Activated T-helper 2 cell treated with anti-CD3 and anti-CD28 coated beads, Interferon-gamma antibody, Interleukin-2, Interleukin-4, amounts not matched to agents 10 μg/mL and 5 μg/mL and 100 μg/mL, durations not matched to agents 14 hours and 24 hours and 36 hours (primary cell): ENCODE measurements at regions not wholly inside any gene's neighbourhood (a gene's known extent, or its start where the extent isn't known, plus 50 kb on each side); places are given as distances from the start of the nearest gene placed in this dataset.

Experiments
- DNase-seq: peaks from one replicate; pipeline ENCODE4 v3.0.0; 2021; ENCODE audit warnings: low spot score
- H3K27ac Mint-ChIP-seq: one replicate; pipeline ENCODE4 v1.8.0; 2021; ENCODE audit warnings: mixed read lengths
- H3K27me3 Mint-ChIP-seq: one replicate; pipeline ENCODE4 v1.8.0; 2021; ENCODE audit warnings: low read depth, mixed read lengths
- H3K36me3 Mint-ChIP-seq: one replicate; pipeline ENCODE4 v1.8.0; 2021; ENCODE audit warnings: low read depth, mixed read lengths
- H3K4me1 Mint-ChIP-seq: one replicate; pipeline ENCODE4 v1.8.0; 2021; ENCODE audit warnings: low read depth, mixed read lengths
- H3K4me3 Mint-ChIP-seq: one replicate; pipeline ENCODE4 v1.8.0; 2021; ENCODE audit warnings: low read depth, mild to moderate bottlenecking, moderate library complexity, mixed read lengths
- H3K9me3 Mint-ChIP-seq: one replicate; pipeline ENCODE4 v1.8.0; 2021; ENCODE audit warnings: mixed read lengths
- intact Hi-C: fragments of 100-400 bp; cut with micrococcal nuclease; formaldehyde crosslinking; loops from one replicate; pipeline ENCODE4 v1.15.1; 2023

DNA sequence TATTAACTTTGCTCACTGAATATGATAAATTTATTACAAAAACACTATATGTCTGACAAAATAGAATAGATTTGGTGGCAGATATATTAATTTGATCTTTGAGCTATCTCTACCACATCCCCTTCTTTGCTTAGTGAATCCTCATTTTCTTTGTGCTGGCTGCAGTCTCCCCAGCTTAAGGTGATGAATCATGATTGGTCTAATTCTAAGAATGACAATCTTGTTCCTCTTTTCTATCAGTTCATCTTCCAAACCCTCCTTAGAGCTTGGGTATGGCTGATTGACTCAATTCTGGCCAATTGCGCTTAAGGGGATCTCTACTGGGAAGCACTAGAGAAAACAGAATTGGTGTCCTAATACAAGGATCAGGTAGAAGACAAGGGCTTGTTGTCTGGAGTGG, 309.6 kb upstream of the GOLIM4 start:
- H3K27ac Mint-ChIP-seq = no peak overlapping the region

DNA sequence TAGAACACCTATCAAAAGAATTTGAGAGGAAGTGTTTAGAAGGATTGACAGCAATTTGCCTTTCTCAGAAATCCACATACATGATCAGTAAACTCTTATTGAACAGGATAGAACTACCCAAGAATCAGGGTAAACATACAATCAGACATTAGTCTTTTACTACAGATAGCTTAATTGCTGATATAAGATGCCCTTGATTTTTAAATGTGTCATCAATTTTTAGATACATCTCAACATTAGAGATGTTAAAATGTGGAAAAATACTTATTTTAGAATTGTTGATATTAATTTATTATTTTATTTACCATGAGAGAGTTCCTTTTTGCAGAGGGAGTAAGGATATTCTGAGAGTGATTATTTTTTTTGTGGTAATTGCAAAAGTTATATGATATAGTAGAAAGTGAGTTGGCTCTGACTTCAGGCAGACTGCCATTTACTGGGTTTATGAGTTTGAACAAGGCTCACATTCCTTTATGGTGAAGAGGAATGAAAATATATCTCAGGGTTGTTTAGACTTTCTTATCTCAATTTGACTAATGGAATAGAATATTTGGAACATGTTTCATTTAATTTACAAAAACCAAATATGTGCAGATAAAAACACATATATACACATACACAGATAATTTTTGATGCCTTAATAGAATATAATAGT, 302.8 kb upstream of the GOLIM4 start:
- H3K9me3 Mint-ChIP-seq = no peaks in the 10 kb centered on the region
- H3K4me3 Mint-ChIP-seq = no peak overlapping the region
- H3K27me3 Mint-ChIP-seq = no peaks in the 10 kb centered on the region
- DNase-seq = no peak
- no peak overlapping the region for H3K27ac Mint-ChIP-seq
- H3K4me1 Mint-ChIP-seq = no peaks in the 10 kb centered on the region
- intact Hi-C loops = no loop called here
- H3K36me3 Mint-ChIP-seq = no peaks in the 10 kb centered on the region

More for the DNA sequence above, 309.6 kb upstream of the GOLIM4 start:
- Mint-ChIP-seq H3K4me3 (no peak overlapping the region), H3K27me3 (no peaks in the 10 kb centered on the region), H3K4me1 (no peaks in the 10 kb centered on the region), H3K9me3 (no peaks in the 10 kb centered on the region), H3K36me3 (no peaks in the 10 kb centered on the region)
- intact Hi-C loops = no loop called here
- DNase-seq = no peak

- Mint-ChIP-seq H3K4me1 (no peaks in the 10 kb centered on the region), H3K27me3 (no peaks in the 10 kb centered on the region), H3K36me3 (no peaks in the 10 kb centered on the region), H3K9me3 (no peaks in the 10 kb centered on the region), H3K4me3 (no peak overlapping the region), H3K27ac (no peak overlapping the region)
- no peak for DNase-seq
- intact Hi-C loops = no loop called here
Observed at GRCh38 chr3:168396861-168397260, 301.1 kb upstream of the GOLIM4 start.

DNA sequence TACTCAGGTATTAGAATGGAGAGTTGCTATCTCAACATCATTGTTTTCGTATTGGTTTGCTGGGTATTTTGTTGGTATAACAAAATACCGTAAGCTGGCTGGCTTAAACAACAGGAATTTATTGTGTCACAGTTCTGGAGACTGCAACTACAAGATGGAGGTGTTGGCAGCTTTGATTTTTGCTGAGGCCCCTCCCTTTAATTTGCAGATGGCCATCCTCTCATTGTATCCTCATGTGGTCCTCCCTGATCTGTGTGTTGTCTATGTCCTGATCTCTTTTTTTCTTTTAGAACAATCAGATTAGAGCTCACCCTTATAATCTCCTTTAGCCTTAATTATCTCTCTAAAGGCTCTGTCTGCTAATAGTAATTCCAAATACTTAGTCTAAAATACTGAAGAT, 299.8 kb upstream of the GOLIM4 start:
- Mint-ChIP-seq H3K9me3 (no peaks in the 10 kb centered on the region), H3K27me3 (no peaks in the 10 kb centered on the region), H3K36me3 (no peaks in the 10 kb centered on the region), H3K4me1 (no peaks in the 10 kb centered on the region), H3K27ac (no peak overlapping the region), H3K4me3 (no peak overlapping the region)
- DNase-seq = no peak
- intact Hi-C loops = no loop called here

DNA sequence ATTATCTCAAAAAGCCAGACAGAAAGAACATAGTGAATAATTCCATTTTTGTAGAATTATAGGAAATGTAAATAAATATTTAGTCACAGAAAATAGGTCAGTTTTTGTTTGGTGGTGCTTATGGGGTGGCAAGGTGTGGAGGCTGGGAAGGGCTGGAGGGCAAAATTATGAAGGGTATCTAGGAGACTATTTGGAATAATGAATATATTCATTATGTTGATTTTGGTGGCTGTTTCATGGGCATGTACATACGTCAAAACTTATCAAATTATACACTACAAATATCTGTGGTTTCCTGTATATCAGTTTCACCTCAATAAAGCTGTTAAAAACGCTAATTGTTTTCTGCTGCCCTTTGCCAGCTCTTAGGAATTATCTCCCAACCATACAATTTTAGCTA, 298.7 kb upstream of the GOLIM4 start:
- DNase-seq = no peak
- H3K36me3 Mint-ChIP-seq = no peaks in the 10 kb centered on the region
- H3K4me3 Mint-ChIP-seq = no peak overlapping the region
- no peaks in the 10 kb centered on the region for H3K27me3 Mint-ChIP-seq
- H3K9me3 Mint-ChIP-seq = no peaks in the 10 kb centered on the region
- H3K4me1 Mint-ChIP-seq = no peaks in the 10 kb centered on the region
- no peak overlapping the region for H3K27ac Mint-ChIP-seq
- intact Hi-C loops = no loop called here

DNA sequence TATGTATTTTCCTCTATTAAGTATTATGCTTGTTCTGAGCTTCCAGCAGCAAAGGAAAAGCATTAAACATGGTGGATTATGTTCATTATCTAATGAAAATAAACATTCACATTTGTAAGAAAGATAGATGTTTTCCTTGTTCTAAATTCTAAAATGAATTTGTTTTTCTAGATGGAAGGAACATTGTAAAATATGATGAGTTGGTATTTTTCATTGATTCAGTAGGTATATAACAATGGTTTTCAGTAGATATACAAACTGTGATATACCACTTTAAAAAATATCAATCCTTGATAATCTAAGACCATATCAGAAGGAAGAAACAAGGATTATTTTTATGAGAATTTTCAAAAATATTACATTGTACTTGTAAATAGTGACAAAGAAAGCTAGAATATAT, 290.6 kb upstream of the GOLIM4 start:
- DNase-seq = no peak
- H3K4me1 Mint-ChIP-seq = no peaks in the 10 kb centered on the region
- no peak overlapping the region for H3K4me3 Mint-ChIP-seq
- peaks cover 21% of the 10 kb centered on the region for H3K9me3 Mint-ChIP-seq
- intact Hi-C loops = no loop called here
- no peak overlapping the region for H3K27ac Mint-ChIP-seq
- H3K36me3 Mint-ChIP-seq = no peaks in the 10 kb centered on the region
- H3K27me3 Mint-ChIP-seq = no peaks in the 10 kb centered on the region

DNA sequence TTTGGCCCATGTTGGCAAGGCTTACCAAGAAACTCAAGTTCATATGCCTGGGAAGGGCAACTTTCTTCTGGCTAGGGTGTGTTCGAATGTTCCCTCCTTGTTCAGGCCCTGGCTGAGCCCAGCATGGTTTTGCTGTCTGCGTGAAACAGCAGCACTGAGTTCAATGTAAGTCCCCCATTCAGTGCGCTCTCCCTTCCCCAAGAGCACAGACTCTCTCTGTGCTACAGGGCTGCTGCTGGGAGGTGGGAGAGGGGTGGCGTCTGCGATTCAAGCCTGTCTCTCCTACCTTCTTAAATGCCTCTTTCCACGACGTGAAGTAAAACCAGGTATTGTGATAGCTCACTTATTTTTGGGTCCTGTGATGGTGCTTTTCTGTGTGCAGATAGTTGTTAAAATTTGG, 289.3 kb upstream of the GOLIM4 start:
- intact Hi-C loops = no loop called here
- Mint-ChIP-seq H3K4me3 (no peak overlapping the region), H3K4me1 (no peaks in the 10 kb centered on the region)

DNA sequence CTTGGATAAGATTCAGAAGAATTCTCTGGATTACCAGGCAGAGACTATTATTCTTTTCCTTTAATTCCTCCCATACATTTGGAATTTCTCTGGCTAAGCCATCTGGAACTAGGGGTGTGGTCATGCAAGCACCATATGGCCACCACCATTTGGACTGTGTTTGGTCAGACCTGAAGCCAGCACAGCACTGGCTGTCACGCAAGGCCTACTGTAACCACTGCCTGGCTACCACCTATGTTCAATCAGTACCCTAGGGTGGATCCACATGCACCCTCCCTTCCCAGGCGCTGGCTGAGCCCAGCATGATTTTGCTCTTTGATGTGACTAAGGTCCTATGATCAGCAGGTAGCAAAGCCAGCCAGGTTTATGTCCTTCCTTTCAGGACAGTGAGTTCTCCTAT, 287.8 kb upstream of the GOLIM4 start:
- H3K27ac Mint-ChIP-seq = no peak overlapping the region
- DNase-seq = no peak
- no peaks in the 10 kb centered on the region for H3K4me1 Mint-ChIP-seq

More for the DNA sequence above, 289.3 kb upstream of the GOLIM4 start:
- peaks cover 21% of the 10 kb centered on the region for H3K9me3 Mint-ChIP-seq
- H3K27ac Mint-ChIP-seq = no peak overlapping the region
- no peaks in the 10 kb centered on the region for H3K27me3 Mint-ChIP-seq
- no peaks in the 10 kb centered on the region for H3K36me3 Mint-ChIP-seq
- DNase-seq = no peak

GRCh38 chr3:168371846-168372245, 276.1 kb upstream of the GOLIM4 start:
- intact Hi-C loops = no loop called here
- H3K9me3 Mint-ChIP-seq = no peaks in the 10 kb centered on the region
- H3K36me3 Mint-ChIP-seq = no peaks in the 10 kb centered on the region
- no peaks in the 10 kb centered on the region for H3K4me1 Mint-ChIP-seq
- no peak overlapping the region for H3K4me3 Mint-ChIP-seq
- DNase-seq = no peak
- H3K27ac Mint-ChIP-seq = no peak overlapping the region
- H3K27me3 Mint-ChIP-seq = no peaks in the 10 kb centered on the region

More for the DNA sequence above, 287.8 kb upstream of the GOLIM4 start:
- intact Hi-C loops = no loop called here
- no peaks in the 10 kb centered on the region for H3K36me3 Mint-ChIP-seq
- H3K27me3 Mint-ChIP-seq = no peaks in the 10 kb centered on the region
- H3K9me3 Mint-ChIP-seq = peaks cover 21% of the 10 kb centered on the region
- no peak overlapping the region for H3K4me3 Mint-ChIP-seq

DNA sequence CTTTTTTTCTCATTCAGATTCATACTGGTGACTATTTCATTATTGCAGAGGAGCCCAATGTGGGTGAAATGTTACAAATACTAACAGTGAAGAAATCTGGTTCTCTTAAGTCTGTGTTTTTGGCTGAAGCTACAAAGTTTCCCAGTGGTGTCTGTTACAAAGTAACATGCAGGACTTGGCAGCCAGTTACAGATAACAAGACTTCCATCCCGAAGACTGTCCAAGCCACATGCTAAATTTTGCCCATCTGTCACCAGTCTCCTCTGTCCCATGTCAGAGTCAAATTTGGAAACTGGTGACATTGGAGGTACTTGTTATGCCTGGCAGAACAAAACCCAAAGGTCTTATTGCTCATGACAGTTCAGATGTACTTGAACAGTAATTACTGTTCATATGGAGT, 269.2 kb upstream of the GOLIM4 start:
- intact Hi-C loops = no loop called here
- Mint-ChIP-seq H3K9me3 (no peaks in the 10 kb centered on the region), H3K4me3 (no peak overlapping the region)

GRCh38 chr3:168362661-168363247, 267.0 kb upstream of the GOLIM4 start:
- no peak overlapping the region for H3K4me3 Mint-ChIP-seq
- no peak for DNase-seq
- intact Hi-C loops = no loop called here
- no peaks in the 10 kb centered on the region for H3K9me3 Mint-ChIP-seq
- no peaks in the 10 kb centered on the region for H3K36me3 Mint-ChIP-seq
- no peak overlapping the region for H3K27ac Mint-ChIP-seq
- no peaks in the 10 kb centered on the region for H3K27me3 Mint-ChIP-seq
- no peaks in the 10 kb centered on the region for H3K4me1 Mint-ChIP-seq

More for the DNA sequence above, 269.2 kb upstream of the GOLIM4 start:
- Mint-ChIP-seq H3K27ac (no peak overlapping the region), H3K36me3 (no peaks in the 10 kb centered on the region), H3K27me3 (no peaks in the 10 kb centered on the region), H3K4me1 (no peaks in the 10 kb centered on the region)
- no peak for DNase-seq

DNA sequence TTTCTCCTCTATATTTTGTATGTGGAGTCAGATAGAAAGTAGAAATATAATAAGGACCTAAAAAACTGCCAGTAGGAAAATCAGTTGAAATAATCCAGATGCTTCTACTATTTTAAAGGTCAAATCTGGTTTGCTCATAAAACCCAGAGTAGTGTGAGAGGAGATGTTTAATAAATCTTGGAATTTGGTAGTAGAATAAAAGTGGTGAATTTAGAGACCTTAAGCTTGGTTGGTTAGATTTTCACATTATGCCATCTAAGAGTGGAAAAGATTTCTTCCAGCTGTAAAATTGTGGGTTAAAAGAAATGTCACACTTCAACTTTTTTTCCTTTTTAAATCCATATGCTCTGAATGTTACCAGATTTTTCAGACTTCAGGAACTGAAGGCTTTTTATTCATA, 266.4 kb upstream of the GOLIM4 start:
- Mint-ChIP-seq H3K27ac (no peak overlapping the region), H3K4me3 (no peak overlapping the region), H3K36me3 (no peaks in the 10 kb centered on the region), H3K27me3 (no peaks in the 10 kb centered on the region), H3K9me3 (no peaks in the 10 kb centered on the region), H3K4me1 (no peaks in the 10 kb centered on the region)
- intact Hi-C loops = no loop called here
- no peak for DNase-seq

- Mint-ChIP-seq H3K36me3 (no peaks in the 10 kb centered on the region), H3K4me3 (no peak overlapping the region), H3K27ac (no peak overlapping the region), H3K4me1 (no peaks in the 10 kb centered on the region), H3K27me3 (no peaks in the 10 kb centered on the region), H3K9me3 (no peaks in the 10 kb centered on the region)
- no peak for DNase-seq
- intact Hi-C loops = no loop called here
Observed at GRCh38 chr3:168360993-168361392, 265.3 kb upstream of the GOLIM4 start.
